ENCODE measurements at regions not wholly inside any gene's neighbourhood (a gene's known extent, or its start where the extent isn't known, plus 50 kb on each side); places are given as distances from the start of the nearest gene placed in this dataset.

GRCh38 chr2:136647039-136647438, 118.3 kb upstream of the THSD7B start:
- TF ChIP-seq POLR2A (IDR thresholded peaks at IDR 0.05) (no peak), CTCF (IDR thresholded peaks at IDR 0.05) (no peak)

Measured in tibial nerve (tissue), 3 donors.